HCT116 (cell line): ENCODE measurements at regions not wholly inside any gene's neighbourhood (a gene's known extent, or its start where the extent isn't known, plus 50 kb on each side); places are given as distances from the start of the nearest gene placed in this dataset.

Source experiments
- ATAC-seq: fragments of 200-7000 bp; cut with Tn5 transposase; 2 replicates; pipeline ENCODE4 v1.9.1; 2020; ENCODE audit warnings: mild to moderate bottlenecking, moderate library complexity
- BruUV-seq: library from RNA; stranded (reverse); fragments of 400-500 nt; replicated peaks from 2 replicates; lab custom pipeline; 2021; lab: Mats Ljungman, UMichigan
- CTCF ChIA-PET: fragments of 300-600 bp; sonication (Branson Sonifier 250); formaldehyde crosslinking; loops from one replicate; lab custom pipeline; 2021; ENCODE audit warnings: antibody characterized with exemption; lab: Charles Lee
- POLR2A ChIA-PET: fragments of 300-600, 350-600 bp; sonication (Branson Sonifier 250); formaldehyde crosslinking; loops from one replicate; lab custom pipeline; 2021; ENCODE audit warnings: antibody characterized with exemption; lab: Charles Lee
- RAD21 ChIA-PET, 2 experiments: fragments of 300-600 bp; sonication (Branson Sonifier 250); formaldehyde crosslinking; loops; one replicate each; lab custom pipeline; 2023; ENCODE audit warnings: low total read pairs in 2 of 2; ENCODE audit not compliant: uncharacterized antibody in 2 of 2, unreplicated experiment in 2 of 2, low non-redundant PET in 1 of 2; lab: Charles Lee
- DNase-seq: peaks from one replicate; pipeline ENCODE4 v3.0.0-alpha.2; 2010; ENCODE audit warnings: low read depth, low spot score
- H2AFZ ChIP-seq: fragments of 200-600 bp; shearing (Covaris generic), sonication (generic); 2 replicates; pipeline ENCODE4 v1.6.1; 2017; ENCODE audit warnings: low read depth, mixed run types, mixed read lengths, antibody characterized with exemption, low read length; ENCODE audit not compliant: poor library complexity, severe bottlenecking
- H3K27ac ChIP-seq: 2 replicates; pipeline ENCODE4 v1.5.1; 2012; ENCODE audit warnings: low read depth, low read length
- H3K27me3 ChIP-seq: fragments of 200-600 bp; sonication (generic); 2 replicates; pipeline ENCODE4 v1.6.1; 2016; ENCODE audit warnings: mixed run types, low read length, mixed read lengths; ENCODE audit not compliant: insufficient read depth
- H3K36me3 ChIP-seq, 2 experiments: fragments of 200-500 bp in 1 of 2; fragments of 200-600 bp in 1 of 2; sonication (Bioruptor generic) in 1 of 2; sonication (generic) in 1 of 2; 2 replicates each; pipeline versions ENCODE4 v1.5.1 to v1.6.1; 2014 to 2016; ENCODE audit warnings: low read length in 2 of 2, inconsistent platforms in 1 of 2, mixed read lengths in 1 of 2, mixed run types in 1 of 2; ENCODE audit not compliant: insufficient read depth in 2 of 2, control insufficient read depth in 1 of 2
- H3K4me1 ChIP-seq, 2 experiments: fragments of 200-600 bp in 1 of 2; sonication (generic) in 1 of 2; 2 replicates each; pipeline versions ENCODE4 v1.5.1 to v1.6.1; 2012 to 2017; ENCODE audit warnings: low read length in 2 of 2, inconsistent platforms in 1 of 2, mild to moderate bottlenecking in 1 of 2, mixed read lengths in 1 of 2, mixed run types in 1 of 2, moderate library complexity in 1 of 2; ENCODE audit not compliant: insufficient read depth in 2 of 2, control insufficient read depth in 1 of 2
- H3K4me2 ChIP-seq: fragments of 200-600 bp; sonication (generic); 2 replicates; pipeline ENCODE4 v1.6.1; 2017; ENCODE audit warnings: mixed run types, low read length, mixed read lengths
- H3K4me3 ChIP-seq, 2 experiments: fragments of 200-600 bp in 1 of 2; sonication (generic) in 1 of 2; replicated peaks in 1 of 2; 2 replicates each; pipeline ENCODE4 v1.5.1; 2011 to 2016; ENCODE audit warnings: low read length in 2 of 2, control low read depth in 1 of 2, low read depth in 1 of 2, mild to moderate bottlenecking in 1 of 2, mixed read lengths in 1 of 2, mixed run types in 1 of 2
- H3K79me2 ChIP-seq: fragments of 200-600 bp; sonication (generic); 2 replicates; pipeline ENCODE4 v1.6.1; 2017; ENCODE audit warnings: mild to moderate bottlenecking, mixed run types, low read length, moderate library complexity, mixed read lengths; ENCODE audit not compliant: insufficient read depth
- H3K9ac ChIP-seq: fragments of 200-600 bp; sonication (generic); 2 replicates; pipeline ENCODE4 v1.6.1; 2016; ENCODE audit warnings: low read length, mixed read lengths
- H3K9me2 ChIP-seq: fragments of 200-600 bp; sonication (generic), shearing (Covaris generic); 2 replicates; pipeline ENCODE4 v1.6.1; 2017; ENCODE audit warnings: mixed run types, mild to moderate bottlenecking, moderate library complexity; ENCODE audit not compliant: insufficient read depth
- H3K9me3 ChIP-seq, 2 experiments: fragments of 200-500 bp in 1 of 2; fragments of 200-600 bp in 1 of 2; sonication (Bioruptor generic) in 1 of 2; sonication (generic) in 1 of 2; 2 replicates each; pipeline ENCODE4 v1.6.1; 2014 to 2017; ENCODE audit warnings: low read length in 2 of 2, mixed read lengths in 2 of 2, inconsistent platforms in 1 of 2, low read depth in 1 of 2, mild to moderate bottlenecking in 1 of 2, mixed run types in 1 of 2, moderate library complexity in 1 of 2; ENCODE audit not compliant: control insufficient read depth in 1 of 2, insufficient read depth in 1 of 2
- H4K20me1 ChIP-seq: fragments of 200-600 bp; sonication (generic), shearing (Covaris generic); 2 replicates; pipeline ENCODE4 v1.6.1; 2017; ENCODE audit warnings: mixed run types, mild to moderate bottlenecking, moderate library complexity; ENCODE audit not compliant: insufficient read depth
- CBX3 ChIP-seq: IDR thresholded peaks from 2 replicates; pipeline ENCODE4 v1.6.1; 2012; ENCODE audit warnings: low read depth
- EGR1 ChIP-seq: IDR thresholded peaks from 2 replicates; pipeline ENCODE4 v1.6.1; 2012; ENCODE audit warnings: low read depth
- ELF1 ChIP-seq: IDR thresholded peaks from 2 replicates; pipeline ENCODE4 v1.6.1; 2012; ENCODE audit warnings: low read depth, borderline replicate concordance
- FOSL1 ChIP-seq: IDR thresholded peaks from 2 replicates; pipeline ENCODE4 v1.6.1; 2012; ENCODE audit warnings: low read depth
- JUND ChIP-seq: IDR thresholded peaks from 2 replicates; pipeline ENCODE4 v1.6.1; 2012
- RAD21 ChIP-seq: IDR thresholded peaks from 2 replicates; pipeline ENCODE4 v1.6.1; 2012; ENCODE audit warnings: low read depth, mild to moderate bottlenecking
- SP1 ChIP-seq: IDR thresholded peaks from 2 replicates; pipeline ENCODE4 v1.6.1; 2012; ENCODE audit warnings: low read depth
- SRF ChIP-seq: IDR thresholded peaks from 2 replicates; pipeline ENCODE4 v1.6.1; 2012; ENCODE audit warnings: low read depth
- TCF7L2 ChIP-seq: IDR thresholded peaks from 2 replicates; pipeline ENCODE4 v1.7.0; 2011; ENCODE audit warnings: borderline replicate concordance, inconsistent platforms; ENCODE audit not compliant: insufficient read depth, insufficient read length; ENCODE audit errors: extremely low read depth
- YY1 ChIP-seq: IDR thresholded peaks from 2 replicates; pipeline ENCODE4 v1.6.1; 2011; ENCODE audit warnings: low read length, low read depth, moderate library complexity, mild to moderate bottlenecking; ENCODE audit not compliant: insufficient replicate concordance; ENCODE audit errors: extremely low read depth
- ZFX ChIP-seq: fragments of 450-650 bp; IDR thresholded peaks from 2 replicates; pipeline ENCODE4 v1.6.1; 2017
- intact Hi-C: fragments of 100-400 bp; cut with micrococcal nuclease; formaldehyde crosslinking; loops from 2 replicates; pipeline ENCODE4 v1.10.0; 2022
- TF ChIP-seq, protein P1 (sequence below): IDR thresholded peaks from 2 replicates; pipeline ENCODE4 v1.6.1; 2012; ENCODE audit warnings: low read depth
- TF ChIP-seq, protein P2 (sequence below): IDR thresholded peaks from 2 replicates; pipeline ENCODE4 v1.6.1; 2012
- TF ChIP-seq, protein P3 (sequence below), 3 experiments: fragments of 200-600 bp in 1 of 3; sonication (generic) in 1 of 3; IDR thresholded peaks in 2 of 3; conservative IDR thresholded peaks in 1 of 3; 2 replicates each; pipeline ENCODE4 v1.5.1; 2012 to 2017; ENCODE audit warnings: low read depth in 2 of 3, low read length in 2 of 3, antibody characterized with exemption in 1 of 3, borderline replicate concordance in 1 of 3, control low read depth in 1 of 3, mild to moderate bottlenecking in 1 of 3, mixed read lengths in 1 of 3, mixed run types in 1 of 3, moderate library complexity in 1 of 3; ENCODE audit not compliant: insufficient read depth in 1 of 3

DNA sequence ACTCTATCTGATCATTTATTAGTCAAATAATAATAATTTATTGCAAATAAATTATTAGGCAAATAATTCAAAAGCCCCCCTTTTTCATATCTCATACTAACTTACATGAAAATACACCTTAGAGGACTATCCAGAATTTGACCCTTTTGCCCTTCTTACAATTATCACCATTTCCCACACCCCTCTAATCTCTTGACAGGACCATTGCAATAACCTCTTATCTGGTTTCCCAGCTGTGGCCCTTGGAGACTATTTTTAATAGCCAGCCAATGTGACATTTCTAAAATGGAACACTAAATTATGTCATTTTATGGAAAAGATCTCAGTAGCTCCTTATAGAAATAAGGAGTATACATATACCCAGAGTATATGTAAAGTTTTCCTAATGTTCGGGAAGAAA lies 588.4 kb upstream of the COX7C start (continued):
- no peak for TF ChIP-seq TCF7L2
- no peak for TF ChIP-seq SP1
- TF ChIP-seq, protein P1, sequence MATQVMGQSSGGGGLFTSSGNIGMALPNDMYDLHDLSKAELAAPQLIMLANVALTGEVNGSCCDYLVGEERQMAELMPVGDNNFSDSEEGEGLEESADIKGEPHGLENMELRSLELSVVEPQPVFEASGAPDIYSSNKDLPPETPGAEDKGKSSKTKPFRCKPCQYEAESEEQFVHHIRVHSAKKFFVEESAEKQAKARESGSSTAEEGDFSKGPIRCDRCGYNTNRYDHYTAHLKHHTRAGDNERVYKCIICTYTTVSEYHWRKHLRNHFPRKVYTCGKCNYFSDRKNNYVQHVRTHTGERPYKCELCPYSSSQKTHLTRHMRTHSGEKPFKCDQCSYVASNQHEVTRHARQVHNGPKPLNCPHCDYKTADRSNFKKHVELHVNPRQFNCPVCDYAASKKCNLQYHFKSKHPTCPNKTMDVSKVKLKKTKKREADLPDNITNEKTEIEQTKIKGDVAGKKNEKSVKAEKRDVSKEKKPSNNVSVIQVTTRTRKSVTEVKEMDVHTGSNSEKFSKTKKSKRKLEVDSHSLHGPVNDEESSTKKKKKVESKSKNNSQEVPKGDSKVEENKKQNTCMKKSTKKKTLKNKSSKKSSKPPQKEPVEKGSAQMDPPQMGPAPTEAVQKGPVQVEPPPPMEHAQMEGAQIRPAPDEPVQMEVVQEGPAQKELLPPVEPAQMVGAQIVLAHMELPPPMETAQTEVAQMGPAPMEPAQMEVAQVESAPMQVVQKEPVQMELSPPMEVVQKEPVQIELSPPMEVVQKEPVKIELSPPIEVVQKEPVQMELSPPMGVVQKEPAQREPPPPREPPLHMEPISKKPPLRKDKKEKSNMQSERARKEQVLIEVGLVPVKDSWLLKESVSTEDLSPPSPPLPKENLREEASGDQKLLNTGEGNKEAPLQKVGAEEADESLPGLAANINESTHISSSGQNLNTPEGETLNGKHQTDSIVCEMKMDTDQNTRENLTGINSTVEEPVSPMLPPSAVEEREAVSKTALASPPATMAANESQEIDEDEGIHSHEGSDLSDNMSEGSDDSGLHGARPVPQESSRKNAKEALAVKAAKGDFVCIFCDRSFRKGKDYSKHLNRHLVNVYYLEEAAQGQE: no peak
- no peak for TF ChIP-seq YY1
- no peak for TF ChIP-seq FOSL1
- TF ChIP-seq, protein P2, sequence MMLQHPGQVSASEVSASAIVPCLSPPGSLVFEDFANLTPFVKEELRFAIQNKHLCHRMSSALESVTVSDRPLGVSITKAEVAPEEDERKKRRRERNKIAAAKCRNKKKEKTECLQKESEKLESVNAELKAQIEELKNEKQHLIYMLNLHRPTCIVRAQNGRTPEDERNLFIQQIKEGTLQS: no peak
- no peak for TF ChIP-seq CBX3
- TF ChIP-seq EGR1: no peak
- no peak for TF ChIP-seq RAD21
- no peak for TF ChIP-seq JUND

DNA sequence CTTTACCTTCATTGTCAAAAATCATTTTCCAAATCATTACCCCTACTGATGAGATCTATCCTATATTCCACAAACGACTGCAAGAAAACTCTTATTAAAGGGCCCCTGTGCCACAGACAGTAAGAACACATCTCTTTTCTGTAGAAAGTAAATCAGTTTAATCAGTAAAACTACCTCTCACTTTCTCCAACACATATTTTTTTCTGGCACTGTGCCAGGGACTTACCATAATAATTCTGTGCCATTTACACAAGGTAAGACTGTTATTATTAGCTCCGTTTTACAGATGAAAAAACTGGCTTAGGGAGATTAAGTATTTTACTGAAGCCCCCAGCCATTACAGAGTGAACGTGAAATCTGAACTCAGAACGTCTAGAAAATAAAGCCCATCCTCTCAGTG lies 587.0 kb upstream of the COX7C start:
- ATAC-seq: no peak
- ChIA-PET POLR2A (no interaction called here), RAD21 (no interaction called here)

More for the DNA sequence above, 587.0 kb upstream of the COX7C start:
- DNase-seq: no peak
- Histone ChIP-seq H3K27ac (no peak overlapping the region), H3K79me2 (no peaks in the 10 kb centered on the region), H3K9me3 (no peaks in the 10 kb centered on the region), H4K20me1 (no peaks in the 10 kb centered on the region), H3K4me3 (no peak overlapping the region)
- TF ChIP-seq EGR1: no peak
- TF ChIP-seq TCF7L2: no peak
- TF ChIP-seq ZFX: no peak
- TF ChIP-seq, protein P3, sequence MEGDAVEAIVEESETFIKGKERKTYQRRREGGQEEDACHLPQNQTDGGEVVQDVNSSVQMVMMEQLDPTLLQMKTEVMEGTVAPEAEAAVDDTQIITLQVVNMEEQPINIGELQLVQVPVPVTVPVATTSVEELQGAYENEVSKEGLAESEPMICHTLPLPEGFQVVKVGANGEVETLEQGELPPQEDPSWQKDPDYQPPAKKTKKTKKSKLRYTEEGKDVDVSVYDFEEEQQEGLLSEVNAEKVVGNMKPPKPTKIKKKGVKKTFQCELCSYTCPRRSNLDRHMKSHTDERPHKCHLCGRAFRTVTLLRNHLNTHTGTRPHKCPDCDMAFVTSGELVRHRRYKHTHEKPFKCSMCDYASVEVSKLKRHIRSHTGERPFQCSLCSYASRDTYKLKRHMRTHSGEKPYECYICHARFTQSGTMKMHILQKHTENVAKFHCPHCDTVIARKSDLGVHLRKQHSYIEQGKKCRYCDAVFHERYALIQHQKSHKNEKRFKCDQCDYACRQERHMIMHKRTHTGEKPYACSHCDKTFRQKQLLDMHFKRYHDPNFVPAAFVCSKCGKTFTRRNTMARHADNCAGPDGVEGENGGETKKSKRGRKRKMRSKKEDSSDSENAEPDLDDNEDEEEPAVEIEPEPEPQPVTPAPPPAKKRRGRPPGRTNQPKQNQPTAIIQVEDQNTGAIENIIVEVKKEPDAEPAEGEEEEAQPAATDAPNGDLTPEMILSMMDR (IDR thresholded peaks at IDR 0.05 in 2 of 3, conservative IDR thresholded peaks at IDR 0.05 in 1 of 3; ENCODE audit: borderline replicate concordance in 1 of 3, insufficient read depth in 1 of 3, low read depth in 2 of 3, low read length in 2 of 3): no peak
- no peak for TF ChIP-seq SRF
- no peak for TF ChIP-seq ELF1
- TF ChIP-seq FOSL1: no peak
- TF ChIP-seq RAD21: no peak
- TF ChIP-seq, all 23 proteins: peak for 0
- Histone ChIP-seq H3K9ac (no peak overlapping the region), H2AFZ (no peak overlapping the region), H3K36me3 (no peaks in the 10 kb centered on the region), H3K9me2 (no peaks in the 10 kb centered on the region), H3K4me2 (no peak overlapping the region), H3K4me1 (no peaks in the 10 kb centered on the region), H3K27me3 (no peaks in the 10 kb centered on the region)
- no TSS peak for BruUV-seq
- CTCF ChIA-PET: no interaction called here
- intact Hi-C loops: no loop called here
